ENCODE measurements at regions not wholly inside any gene's neighbourhood (a gene's known extent, or its start where the extent isn't known, plus 50 kb on each side); places are given as distances from the start of the nearest gene placed in this dataset.

DNA sequence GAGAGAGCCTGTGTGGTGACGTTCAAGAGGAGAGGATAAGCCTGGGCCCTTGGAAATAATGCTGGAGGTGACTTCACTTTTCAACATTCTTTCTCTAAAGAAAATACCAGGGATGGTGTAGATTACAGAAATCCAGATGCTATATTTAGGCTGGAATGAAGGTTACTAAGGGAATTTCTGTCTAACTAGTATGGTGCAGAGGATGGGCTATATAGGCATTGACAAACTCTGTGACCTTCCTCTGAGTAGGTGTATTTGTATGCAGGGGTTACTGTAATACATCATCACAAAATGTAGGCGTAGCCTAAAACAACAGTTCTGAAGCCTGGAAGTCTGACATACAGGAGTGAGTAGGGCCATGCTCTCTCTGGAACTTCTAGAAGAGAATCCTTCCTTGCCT is 155.3 kb upstream of the INHBA start:
- TF ChIP-seq, protein P1, sequence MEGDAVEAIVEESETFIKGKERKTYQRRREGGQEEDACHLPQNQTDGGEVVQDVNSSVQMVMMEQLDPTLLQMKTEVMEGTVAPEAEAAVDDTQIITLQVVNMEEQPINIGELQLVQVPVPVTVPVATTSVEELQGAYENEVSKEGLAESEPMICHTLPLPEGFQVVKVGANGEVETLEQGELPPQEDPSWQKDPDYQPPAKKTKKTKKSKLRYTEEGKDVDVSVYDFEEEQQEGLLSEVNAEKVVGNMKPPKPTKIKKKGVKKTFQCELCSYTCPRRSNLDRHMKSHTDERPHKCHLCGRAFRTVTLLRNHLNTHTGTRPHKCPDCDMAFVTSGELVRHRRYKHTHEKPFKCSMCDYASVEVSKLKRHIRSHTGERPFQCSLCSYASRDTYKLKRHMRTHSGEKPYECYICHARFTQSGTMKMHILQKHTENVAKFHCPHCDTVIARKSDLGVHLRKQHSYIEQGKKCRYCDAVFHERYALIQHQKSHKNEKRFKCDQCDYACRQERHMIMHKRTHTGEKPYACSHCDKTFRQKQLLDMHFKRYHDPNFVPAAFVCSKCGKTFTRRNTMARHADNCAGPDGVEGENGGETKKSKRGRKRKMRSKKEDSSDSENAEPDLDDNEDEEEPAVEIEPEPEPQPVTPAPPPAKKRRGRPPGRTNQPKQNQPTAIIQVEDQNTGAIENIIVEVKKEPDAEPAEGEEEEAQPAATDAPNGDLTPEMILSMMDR (conservative IDR thresholded peaks at IDR 0.05; ENCODE audit: low read depth, low read length): no peak
- H3K4me3 ChIP-seq (ENCODE audit: low read length): no peak overlapping the region
- no peak for DNase-seq (ENCODE audit: low read depth)

DNA sequence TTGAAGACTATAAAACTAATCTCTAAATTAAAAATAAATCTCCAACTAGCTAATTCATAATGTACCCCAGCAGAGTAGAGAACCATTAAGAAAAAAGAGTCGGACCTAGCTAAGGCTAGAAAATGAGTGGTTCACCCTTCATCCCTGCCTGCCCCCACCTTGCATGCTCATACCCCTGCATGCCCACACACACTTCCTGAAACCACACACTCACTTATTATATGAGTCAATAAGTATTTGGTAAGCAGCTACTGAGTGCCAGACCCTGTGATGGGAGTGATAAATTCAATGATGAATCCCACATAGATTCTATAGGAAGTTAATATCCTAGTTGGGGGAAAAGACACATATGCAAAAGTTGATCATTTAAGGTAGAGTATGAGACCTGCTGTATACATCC is 152.9 kb upstream of the INHBA start:
- no peak for DNase-seq (ENCODE audit: low read depth)
- no peak overlapping the region for H3K4me3 ChIP-seq (ENCODE audit: low read length)
- TF ChIP-seq, protein P1 (conservative IDR thresholded peaks at IDR 0.05; ENCODE audit: low read depth, low read length): no peak

DNA sequence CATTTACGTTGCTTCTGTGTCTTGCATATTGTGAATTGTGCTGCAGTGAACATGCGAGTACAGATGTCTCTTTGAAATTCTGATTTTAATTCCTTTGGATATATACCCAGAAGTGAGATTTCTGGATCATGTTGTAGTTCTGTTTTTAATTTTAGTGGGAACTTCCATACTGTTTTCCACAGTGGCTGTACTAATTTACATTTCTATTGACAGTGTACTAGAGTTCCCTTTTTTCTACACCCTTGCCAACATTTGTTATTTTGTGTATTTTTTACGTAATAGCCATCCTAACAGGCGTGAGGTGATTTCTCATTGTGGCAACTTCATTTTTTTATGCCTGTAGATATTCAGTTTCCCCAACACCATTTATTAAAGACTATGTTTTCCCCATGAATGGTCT is 144.7 kb upstream of the INHBA start:
- TF ChIP-seq, protein P1 (conservative IDR thresholded peaks at IDR 0.05; ENCODE audit: low read depth, low read length): no peak
- H3K4me3 ChIP-seq (ENCODE audit: low read length): no peak overlapping the region
- no peak for DNase-seq (ENCODE audit: low read depth)

DNA sequence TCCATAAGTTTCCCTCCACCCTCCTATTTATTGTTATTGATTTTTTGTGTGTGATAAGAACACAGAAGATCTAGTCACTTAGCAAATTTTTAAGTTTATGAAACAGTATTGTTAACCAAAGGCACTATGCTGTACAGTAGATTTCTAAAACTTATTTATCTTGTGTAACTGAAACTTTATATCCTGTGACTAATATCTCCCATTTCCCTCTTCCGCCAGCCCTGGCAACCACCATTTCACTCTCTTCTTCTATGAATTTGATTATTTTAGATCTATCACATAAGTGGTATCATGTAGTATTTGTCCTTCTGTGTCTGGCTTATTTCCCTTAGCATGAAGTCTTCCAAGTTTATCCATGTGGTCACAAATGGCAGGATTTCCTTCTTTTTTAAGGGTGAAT is 144.3 kb upstream of the INHBA start:
- no peak for DNase-seq (ENCODE audit: low read depth)
- TF ChIP-seq, protein P1 (conservative IDR thresholded peaks at IDR 0.05; ENCODE audit: low read depth, low read length): no peak
- H3K4me3 ChIP-seq (ENCODE audit: low read length): no peak overlapping the region

DNA sequence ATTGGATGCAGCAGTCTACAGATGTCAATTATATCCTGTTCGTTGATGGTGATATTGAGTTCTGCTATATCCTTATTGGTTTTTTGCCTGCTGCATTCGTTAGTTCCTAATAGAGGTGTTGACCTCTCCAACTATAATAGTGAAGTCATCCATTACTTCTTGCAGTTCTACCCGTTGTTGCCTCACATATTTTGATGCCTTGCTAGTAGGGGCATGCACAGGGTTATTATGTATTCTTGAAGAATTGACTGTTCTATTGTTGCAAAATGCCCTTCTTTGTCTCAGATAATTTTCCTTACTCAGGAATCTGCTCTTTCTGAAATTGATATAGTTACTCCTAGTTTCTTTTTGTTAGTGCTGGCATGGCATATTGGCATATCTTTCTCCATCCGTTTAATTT is 140.1 kb upstream of the INHBA start:
- no peak for DNase-seq (ENCODE audit: low read depth)
- H3K4me3 ChIP-seq (ENCODE audit: low read length): no peak overlapping the region
- TF ChIP-seq, protein P1 (conservative IDR thresholded peaks at IDR 0.05; ENCODE audit: low read depth, low read length): no peak

DNA sequence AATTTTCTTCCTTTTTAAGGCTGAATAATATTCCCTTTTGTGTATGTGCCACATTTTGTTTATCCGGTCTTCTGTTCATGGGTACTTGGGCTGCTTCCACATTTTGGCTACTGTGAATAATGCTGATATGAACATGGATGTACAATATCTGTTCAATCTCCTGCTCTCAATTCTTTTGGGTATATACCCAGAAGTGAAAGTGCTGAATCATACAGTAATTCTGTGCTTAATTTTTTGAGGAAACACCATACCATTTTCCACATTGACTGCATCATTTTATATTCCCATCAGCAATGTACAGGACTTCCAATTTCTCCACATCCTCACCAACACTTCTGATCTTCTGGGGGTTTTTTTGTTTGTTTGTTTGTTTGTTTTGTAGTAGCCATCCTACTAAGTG is 135.0 kb upstream of the INHBA start:
- TF ChIP-seq, protein P1 (conservative IDR thresholded peaks at IDR 0.05; ENCODE audit: low read depth, low read length): no peak
- no peak for DNase-seq (ENCODE audit: low read depth)
- no peak overlapping the region for H3K4me3 ChIP-seq (ENCODE audit: low read length)

DNA sequence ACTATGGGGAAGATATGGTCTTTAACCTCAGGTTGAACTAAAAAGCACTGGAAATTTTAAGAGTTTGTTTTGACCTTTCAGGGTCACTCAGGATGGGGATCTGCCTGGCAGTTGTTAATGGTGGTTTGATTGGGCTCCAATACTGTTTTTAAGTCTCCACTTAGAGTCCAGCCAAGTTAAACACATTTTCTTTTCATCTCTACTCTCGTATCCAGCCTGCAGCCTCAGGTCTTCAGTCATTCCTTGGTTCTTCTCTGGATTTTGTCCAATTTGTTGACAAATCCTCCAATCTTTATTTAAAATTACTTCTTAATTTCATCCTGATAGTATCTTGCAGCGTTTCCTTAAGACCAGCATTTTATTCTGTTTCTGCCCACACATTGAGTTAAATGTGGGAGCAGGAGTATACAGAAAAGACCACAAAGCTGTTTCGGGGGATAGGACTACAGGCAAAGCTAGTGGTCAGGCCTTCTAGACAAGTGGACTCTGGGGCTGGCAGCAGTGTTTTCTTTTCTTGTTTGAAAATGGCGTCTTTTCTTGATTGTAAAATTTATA is 133.2 kb upstream of the INHBA start:
- no peak for DNase-seq (ENCODE audit: low read depth)
- TF ChIP-seq, protein P1 (conservative IDR thresholded peaks at IDR 0.05; ENCODE audit: low read depth, low read length): no peak

More for the DNA sequence above, 133.2 kb upstream of the INHBA start:
- no peak overlapping the region for H3K4me3 ChIP-seq (ENCODE audit: low read length)
